22Rv1 (cell line): ENCODE measurements at regions not wholly inside any gene's neighbourhood (a gene's known extent, or its start where the extent isn't known, plus 50 kb on each side); places are given as distances from the start of the nearest gene placed in this dataset.

Experiments used
- H3K27ac ChIP-seq: fragments of 450-650 bp; 2 replicates; pipeline ENCODE4 v1.5.1; 2017
- CTCF ChIP-seq: fragments of 450-650 bp; IDR thresholded peaks from 2 replicates; pipeline ENCODE4 v1.5.1; 2017; ENCODE audit warnings: mild to moderate bottlenecking
- ZFX ChIP-seq: fragments of 450-650 bp; IDR thresholded peaks from 2 replicates; pipeline ENCODE4 v1.6.1; 2017; ENCODE audit warnings: antibody characterized with exemption, borderline replicate concordance

- no peak overlapping the region for H3K27ac ChIP-seq
- TF ChIP-seq ZFX, result no peak
- no peak for TF ChIP-seq CTCF
Measured at GRCh38 chr5:125813221-125813974, 609.8 kb upstream of the GRAMD2B start.

GRCh38 chr5:125814119-125814518, 609.1 kb upstream of the GRAMD2B start:
- H3K27ac ChIP-seq, result no peak overlapping the region

GRCh38 chr5:125823572-125823971, 599.6 kb upstream of the GRAMD2B start:
- TF ChIP-seq ZFX, result no peak
- no peak for TF ChIP-seq CTCF
- no peak overlapping the region for H3K27ac ChIP-seq

More at GRCh38 chr5:125814119-125814518, 609.1 kb upstream of the GRAMD2B start:
- TF ChIP-seq CTCF (no peak), ZFX (no peak)

- TF ChIP-seq ZFX (no peak), CTCF (no peak)
- H3K27ac ChIP-seq, result no peak overlapping the region
Measured at GRCh38 chr5:125826214-125826613, 597.0 kb upstream of the GRAMD2B start.

- H3K27ac ChIP-seq, result no peak overlapping the region
- TF ChIP-seq CTCF, result no peak
- no peak for TF ChIP-seq ZFX
Measured at GRCh38 chr5:125829349-125829748, 593.9 kb upstream of the GRAMD2B start.

- no peak overlapping the region for H3K27ac ChIP-seq
- TF ChIP-seq ZFX (no peak), CTCF (no peak)
Measured at GRCh38 chr5:125833398-125833797, 589.8 kb upstream of the GRAMD2B start.

- TF ChIP-seq CTCF (no peak), ZFX (no peak)
- H3K27ac ChIP-seq, result no peak overlapping the region
Measured at GRCh38 chr5:125834438-125835115, 588.6 kb upstream of the GRAMD2B start.
